ENCODE measurements at regions not wholly inside any gene's neighbourhood (a gene's known extent, or its start where the extent isn't known, plus 50 kb on each side); places are given as distances from the start of the nearest gene placed in this dataset.

GRCh38 chr11:11747570-11747969, 94.2 kb upstream of the USP47 start:
- H3K27me3 Mint-ChIP-seq = peaks cover 22 to 45% (median 31%) of the 10 kb centered on the region in 5 donors
- ChIA-PET CTCF (no interaction called here), POLR2A (no interaction called here)
- no peak overlapping the region for H3K27ac ChIP-seq (ENCODE audit: low read depth, low read length)
- intact Hi-C loops (cut with micrococcal nuclease) = no loop called here
- H3K4me1 Mint-ChIP-seq = no peaks in the 10 kb centered on the region
- no peak for ATAC-seq
- no peak overlapping the region for H3K4me3 ChIP-seq (ENCODE audit: low read length)
- no peaks in the 10 kb centered on the region for H3K36me3 Mint-ChIP-seq
- H3K27me3 ChIP-seq (ENCODE audit: control insufficient read depth in 2 of 2, insufficient read depth in 2 of 2, low read length in 2 of 2) = no peaks in the 10 kb centered on the region
- H3K36me3 ChIP-seq (ENCODE audit: control insufficient read depth in 2 of 3, insufficient read depth in 3 of 3, low read length in 3 of 3) = no peaks in the 10 kb centered on the region
- H3K4me3 Mint-ChIP-seq = no peak overlapping the region
- H3K27ac Mint-ChIP-seq = no peak overlapping the region
- H3K9me3 ChIP-seq (ENCODE audit: control insufficient read depth in 2 of 3, low read length in 3 of 3) = no peaks in the 10 kb centered on the region
- no peaks in the 10 kb centered on the region for H3K4me1 ChIP-seq (ENCODE audit: control insufficient read depth in 2 of 2, insufficient read depth in 2 of 2, low read length in 2 of 2)
- no peak for DNase-seq
- peaks cover 0 to 4% (median 0%) of the 10 kb centered on the region in 11 donors for H3K9me3 Mint-ChIP-seq

GRCh38 chr11:11746449-11746848, 95.3 kb upstream of the USP47 start:
- peaks cover 0 to 4% (median 0%) of the 10 kb centered on the region in 11 donors for H3K9me3 Mint-ChIP-seq
- ATAC-seq = no peak
- Histone ChIP-seq H3K36me3 (ENCODE audit: control insufficient read depth in 2 of 3, insufficient read depth in 3 of 3, low read length in 3 of 3) (no peaks in the 10 kb centered on the region), H3K9me3 (ENCODE audit: control insufficient read depth in 2 of 3, low read length in 3 of 3) (no peaks in the 10 kb centered on the region), H3K4me1 (ENCODE audit: control insufficient read depth in 2 of 2, insufficient read depth in 2 of 2, low read length in 2 of 2) (no peaks in the 10 kb centered on the region), H3K27ac (ENCODE audit: low read depth, low read length) (no peak overlapping the region), H3K27me3 (ENCODE audit: control insufficient read depth in 2 of 2, insufficient read depth in 2 of 2, low read length in 2 of 2) (no peaks in the 10 kb centered on the region), H3K4me3 (ENCODE audit: low read length) (no peak overlapping the region)
- ChIA-PET CTCF (no interaction called here), POLR2A (no interaction called here)
- intact Hi-C loops (cut with micrococcal nuclease) = no loop called here
- no peaks in the 10 kb centered on the region for H3K4me1 Mint-ChIP-seq
- H3K27ac Mint-ChIP-seq = no peak overlapping the region
- H3K4me3 Mint-ChIP-seq = no peak overlapping the region
- peaks cover 26 to 45% (median 37%) of the 10 kb centered on the region in 5 donors for H3K27me3 Mint-ChIP-seq
- no peaks in the 10 kb centered on the region for H3K36me3 Mint-ChIP-seq
- no peak for DNase-seq

- Histone ChIP-seq H3K27ac (ENCODE audit: low read depth, low read length) (no peak overlapping the region), H3K9me3 (ENCODE audit: control insufficient read depth in 2 of 3, low read length in 3 of 3) (no peaks in the 10 kb centered on the region), H3K4me1 (ENCODE audit: control insufficient read depth in 2 of 2, insufficient read depth in 2 of 2, low read length in 2 of 2) (no peaks in the 10 kb centered on the region), H3K4me3 (ENCODE audit: low read length) (no peak overlapping the region), H3K27me3 (ENCODE audit: control insufficient read depth in 2 of 2, insufficient read depth in 2 of 2, low read length in 2 of 2) (no peaks in the 10 kb centered on the region), H3K36me3 (ENCODE audit: control insufficient read depth in 2 of 3, insufficient read depth in 3 of 3, low read length in 3 of 3) (no peaks in the 10 kb centered on the region)
- Mint-ChIP-seq H3K4me3 (no peak overlapping the region), H3K36me3 (no peaks in the 10 kb centered on the region), H3K9me3 (peaks cover 0 to 4% (median 0%) of the 10 kb centered on the region in 11 donors), H3K27me3 (peaks cover 22 to 43% (median 39%) of the 10 kb centered on the region in 5 donors), H3K27ac (no peak overlapping the region), H3K4me1 (no peaks in the 10 kb centered on the region)
- intact Hi-C loops (cut with micrococcal nuclease) = no loop called here
- ChIA-PET POLR2A (no interaction called here), CTCF (no interaction called here)
- DNase-seq (no peak), ATAC-seq (no peak)
These were observed 98.6 kb upstream of the USP47 start for GRCh38 chr11:11743216-11743615.

GRCh38 chr11:11742486-11742885, 99.3 kb upstream of the USP47 start:
- ChIA-PET CTCF (no interaction called here), POLR2A (no interaction called here)
- intact Hi-C loops (cut with micrococcal nuclease) = no loop called here
- Histone ChIP-seq H3K27ac (ENCODE audit: low read depth, low read length) (no peak overlapping the region), H3K36me3 (ENCODE audit: control insufficient read depth in 2 of 3, insufficient read depth in 3 of 3, low read length in 3 of 3) (no peaks in the 10 kb centered on the region), H3K27me3 (ENCODE audit: control insufficient read depth in 2 of 2, insufficient read depth in 2 of 2, low read length in 2 of 2) (no peaks in the 10 kb centered on the region), H3K9me3 (ENCODE audit: control insufficient read depth in 2 of 3, low read length in 3 of 3) (no peaks in the 10 kb centered on the region), H3K4me1 (ENCODE audit: control insufficient read depth in 2 of 2, insufficient read depth in 2 of 2, low read length in 2 of 2) (no peaks in the 10 kb centered on the region), H3K4me3 (ENCODE audit: low read length) (no peak overlapping the region)
- H3K36me3 Mint-ChIP-seq = no peaks in the 10 kb centered on the region
- H3K27ac Mint-ChIP-seq = peak overlapping the region in 1 of 9 donors; percentile 14
- no peak for ATAC-seq
- no peak overlapping the region for H3K4me3 Mint-ChIP-seq
- no peaks in the 10 kb centered on the region for H3K4me1 Mint-ChIP-seq
- DNase-seq = no peak
- H3K9me3 Mint-ChIP-seq = peaks cover 0 to 4% (median 0%) of the 10 kb centered on the region in 11 donors
- peaks cover 18 to 48% (median 36%) of the 10 kb centered on the region in 5 donors for H3K27me3 Mint-ChIP-seq

DNA sequence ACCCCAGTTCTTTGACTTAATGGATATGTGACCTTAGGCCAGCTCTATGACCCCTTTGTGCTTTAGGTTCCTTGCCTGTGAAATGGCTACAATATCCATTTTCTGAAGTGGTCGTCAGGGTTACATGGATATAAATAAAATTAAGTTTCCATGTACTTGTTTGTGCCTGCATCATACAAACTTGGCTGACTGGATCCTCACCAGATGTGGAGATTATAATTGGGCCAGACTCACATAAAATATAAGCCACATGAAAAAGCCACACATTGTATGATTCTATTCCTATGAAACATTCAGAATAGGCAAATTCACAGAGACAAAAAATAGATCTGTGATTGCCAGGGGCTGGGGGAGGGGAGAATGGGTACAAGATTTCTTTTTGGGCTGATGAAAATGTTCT, 100.9 kb upstream of the USP47 start:
- Mint-ChIP-seq H3K27ac (no peak overlapping the region), H3K27me3 (peaks cover 13 to 41% (median 32%) of the 10 kb centered on the region in 5 donors), H3K36me3 (no peaks in the 10 kb centered on the region), H3K9me3 (peaks cover 0 to 4% (median 0%) of the 10 kb centered on the region in 11 donors), H3K4me1 (no peaks in the 10 kb centered on the region), H3K4me3 (no peak overlapping the region)
- H3K27me3 ChIP-seq (ENCODE audit: control insufficient read depth in 2 of 2, insufficient read depth in 2 of 2, low read length in 2 of 2) = no peaks in the 10 kb centered on the region
- ChIA-PET CTCF (no interaction called here), POLR2A (no interaction called here)
- no peaks in the 10 kb centered on the region for H3K9me3 ChIP-seq (ENCODE audit: control insufficient read depth in 2 of 3, low read length in 3 of 3)
- H3K36me3 ChIP-seq (ENCODE audit: control insufficient read depth in 2 of 3, insufficient read depth in 3 of 3, low read length in 3 of 3) = no peaks in the 10 kb centered on the region
- H3K4me1 ChIP-seq (ENCODE audit: control insufficient read depth in 2 of 2, insufficient read depth in 2 of 2, low read length in 2 of 2) = no peaks in the 10 kb centered on the region
- DNase-seq (no peak), ATAC-seq (no peak)
- H3K4me3 ChIP-seq (ENCODE audit: low read length) = no peak overlapping the region
- intact Hi-C loops (cut with micrococcal nuclease) = no loop called here
- H3K27ac ChIP-seq (ENCODE audit: low read depth, low read length) = no peak overlapping the region

- Mint-ChIP-seq H3K4me3 (no peak overlapping the region), H3K9me3 (peaks cover 0 to 2% (median 0%) of the 10 kb centered on the region in 11 donors), H3K27ac (no peak overlapping the region), H3K36me3 (no peaks in the 10 kb centered on the region), H3K4me1 (no peaks in the 10 kb centered on the region), H3K27me3 (peaks cover 7 to 36% (median 32%) of the 10 kb centered on the region in 5 donors)
- Histone ChIP-seq H3K27me3 (ENCODE audit: control insufficient read depth in 2 of 2, insufficient read depth in 2 of 2, low read length in 2 of 2) (no peaks in the 10 kb centered on the region), H3K9me3 (ENCODE audit: control insufficient read depth in 2 of 3, low read length in 3 of 3) (no peaks in the 10 kb centered on the region), H3K4me3 (ENCODE audit: low read length) (no peak overlapping the region), H3K4me1 (ENCODE audit: control insufficient read depth in 2 of 2, insufficient read depth in 2 of 2, low read length in 2 of 2) (no peaks in the 10 kb centered on the region), H3K27ac (ENCODE audit: low read depth, low read length) (no peak overlapping the region), H3K36me3 (ENCODE audit: control insufficient read depth in 2 of 3, insufficient read depth in 3 of 3, low read length in 3 of 3) (no peaks in the 10 kb centered on the region)
- DNase-seq = no peak
- no peak for ATAC-seq
- POLR2A ChIA-PET = no interaction called here
- intact Hi-C loops (cut with micrococcal nuclease) = no loop called here
- CTCF ChIA-PET = no interaction called here
These were observed 101.6 kb upstream of the USP47 start for GRCh38 chr11:11740073-11740702.

DNA sequence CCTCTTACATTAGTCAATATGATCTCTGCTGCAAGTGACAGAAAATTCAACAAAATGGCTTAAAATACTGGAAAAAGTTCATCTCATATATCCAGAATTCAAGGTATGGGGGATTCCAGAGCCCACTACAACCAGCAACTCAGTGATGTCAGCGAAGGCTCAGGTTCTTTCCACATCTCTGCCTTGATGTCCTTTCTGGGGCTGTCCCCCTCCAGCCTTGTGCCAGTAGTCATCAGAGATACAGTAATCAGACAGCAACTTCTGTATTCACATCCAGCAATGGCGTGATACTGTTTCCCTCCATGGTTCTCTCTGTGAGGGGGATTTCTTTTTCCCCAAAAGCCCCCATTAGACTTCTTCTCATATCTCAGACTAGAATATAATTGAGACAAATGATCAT, 103.4 kb upstream of the USP47 start:
- H3K9me3 Mint-ChIP-seq = no peaks in the 10 kb centered on the region
- H3K27ac Mint-ChIP-seq = no peak overlapping the region
- H3K4me3 Mint-ChIP-seq = no peak overlapping the region
- H3K36me3 Mint-ChIP-seq = no peaks in the 10 kb centered on the region
- ATAC-seq (no peak), DNase-seq (no peak)
- no peaks in the 10 kb centered on the region for H3K4me1 Mint-ChIP-seq
- ChIA-PET POLR2A (no interaction called here), CTCF (interaction anchor here (0.6 kb wide), 1 partner anchor 99 kb away, joined by 3 read pairs; no protein-coding TSS in a partner anchor)
- H3K4me1 ChIP-seq (ENCODE audit: control insufficient read depth in 2 of 2, insufficient read depth in 2 of 2, low read length in 2 of 2) = no peaks in the 10 kb centered on the region
- peaks cover 11 to 30% (median 21%) of the 10 kb centered on the region in 5 donors for H3K27me3 Mint-ChIP-seq
- H3K27me3 ChIP-seq (ENCODE audit: control insufficient read depth in 2 of 2, insufficient read depth in 2 of 2, low read length in 2 of 2) = no peaks in the 10 kb centered on the region
- intact Hi-C loops (cut with micrococcal nuclease) = no loop called here
- H3K4me3 ChIP-seq (ENCODE audit: low read length) = no peak overlapping the region
- H3K9me3 ChIP-seq (ENCODE audit: control insufficient read depth in 2 of 3, low read length in 3 of 3) = no peaks in the 10 kb centered on the region
- no peak overlapping the region for H3K27ac ChIP-seq (ENCODE audit: low read depth, low read length)
- no peaks in the 10 kb centered on the region for H3K36me3 ChIP-seq (ENCODE audit: control insufficient read depth in 2 of 3, insufficient read depth in 3 of 3, low read length in 3 of 3)
